Astrocyte of the hippocampus (primary cell): ENCODE measurements at regions not wholly inside any gene's neighbourhood (a gene's known extent, or its start where the extent isn't known, plus 50 kb on each side); places are given as distances from the start of the nearest gene placed in this dataset.
A peak's percentile ranks its signal among the peaks of the same experiment; 100 is the strongest.

ENCODE experiments used
- DNase-seq: peaks from one replicate; pipeline ENCODE4 v3.0.0; 2011; ENCODE audit warnings: low read depth, low spot score

DNA sequence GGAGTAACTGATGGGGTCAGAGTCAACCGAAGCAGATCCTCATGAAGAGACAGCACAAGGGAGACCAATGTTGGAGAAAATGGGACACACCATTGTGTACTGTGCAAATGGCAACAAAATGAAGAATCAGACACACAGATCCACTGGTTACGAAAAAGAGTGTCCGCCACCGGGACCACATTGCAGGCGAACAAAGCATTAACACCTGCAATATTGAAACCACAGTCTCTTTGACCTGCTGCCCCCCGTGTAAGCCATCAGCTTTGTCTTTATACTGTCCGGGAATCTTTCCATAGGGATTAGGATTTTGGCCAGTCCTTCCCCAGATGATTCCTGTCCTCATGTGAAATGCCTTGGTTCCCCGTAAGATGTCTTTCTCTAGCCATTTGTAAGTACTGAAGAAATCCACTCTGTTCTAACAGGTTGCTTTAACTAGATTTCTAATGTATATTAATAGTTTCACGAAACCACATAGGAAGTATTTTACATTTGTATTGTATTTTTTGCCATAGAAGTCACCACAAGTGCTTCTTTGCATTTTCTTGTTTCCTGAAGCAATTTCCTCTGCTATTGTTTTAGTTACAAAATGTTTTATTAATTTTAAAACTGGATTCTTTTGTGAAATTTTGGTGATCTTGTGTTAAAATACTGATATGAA, 140.8 kb upstream of the NFE2L3 start:
- no peak for DNase-seq

DNA sequence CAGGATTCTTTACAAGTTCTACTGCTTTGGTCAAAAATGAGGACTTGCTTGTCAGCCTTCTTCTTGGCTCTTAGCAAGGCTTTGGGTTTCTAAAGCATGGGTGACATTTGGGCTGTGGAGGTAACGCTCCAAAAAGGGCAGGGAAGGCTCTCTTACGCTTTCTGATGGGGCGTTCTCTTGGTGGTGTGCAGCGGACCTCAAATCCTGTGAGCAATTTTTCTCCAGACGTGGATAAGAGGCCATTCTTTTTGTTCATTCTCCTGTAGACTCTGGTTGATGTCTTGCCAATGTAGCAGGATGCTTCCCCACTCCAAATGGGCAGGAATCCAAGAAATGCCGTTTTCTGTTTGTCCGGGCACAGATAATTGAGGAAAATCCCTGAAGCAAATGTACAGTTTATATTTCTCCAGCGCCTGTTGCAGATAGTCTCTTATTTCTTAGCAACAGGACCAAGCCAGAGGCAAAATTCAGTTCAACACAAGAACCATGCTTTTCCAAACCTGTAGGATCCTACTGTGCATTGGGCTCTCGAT, 138.4 kb upstream of the NFE2L3 start:
- DNase-seq = peak; percentile 74

DNA sequence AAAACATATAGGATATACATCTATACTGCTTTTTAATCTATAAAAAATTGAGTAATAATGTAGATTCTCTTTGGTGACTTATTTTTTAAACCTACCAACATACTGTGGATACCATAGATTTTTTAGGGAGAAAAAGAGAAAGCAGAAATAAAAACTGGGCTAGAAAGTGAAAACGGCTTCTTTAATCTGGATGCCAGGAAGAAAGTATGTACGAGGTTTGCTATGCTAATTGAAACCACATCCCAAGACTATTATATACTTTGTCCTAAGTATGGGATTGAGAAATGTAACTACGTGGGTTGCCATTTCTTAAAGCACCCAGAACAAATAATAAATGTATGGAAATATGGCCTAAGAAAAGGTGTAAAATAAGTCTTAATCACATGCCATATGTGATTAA, 129.0 kb upstream of the NFE2L3 start:
- no peak for DNase-seq

DNA sequence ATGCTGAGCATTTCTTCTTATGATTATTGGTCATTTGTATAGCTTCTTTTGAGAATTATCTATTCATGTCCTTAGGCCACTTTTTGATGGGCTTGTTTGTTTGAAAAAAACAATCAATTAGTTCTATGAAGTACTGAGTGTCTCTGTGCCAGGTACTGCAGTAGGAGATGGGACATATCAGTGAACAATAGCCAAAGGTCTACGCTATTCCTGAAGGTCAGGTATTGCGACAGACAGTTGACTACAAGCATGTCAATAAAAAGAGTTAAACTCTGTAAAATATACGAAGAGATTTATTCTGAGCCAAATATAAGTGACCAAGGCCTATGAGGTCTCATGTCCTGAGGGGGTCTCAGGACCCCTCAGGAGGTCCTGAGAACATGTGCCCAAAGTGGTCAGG, 122.1 kb upstream of the NFE2L3 start:
- no peak for DNase-seq

DNA sequence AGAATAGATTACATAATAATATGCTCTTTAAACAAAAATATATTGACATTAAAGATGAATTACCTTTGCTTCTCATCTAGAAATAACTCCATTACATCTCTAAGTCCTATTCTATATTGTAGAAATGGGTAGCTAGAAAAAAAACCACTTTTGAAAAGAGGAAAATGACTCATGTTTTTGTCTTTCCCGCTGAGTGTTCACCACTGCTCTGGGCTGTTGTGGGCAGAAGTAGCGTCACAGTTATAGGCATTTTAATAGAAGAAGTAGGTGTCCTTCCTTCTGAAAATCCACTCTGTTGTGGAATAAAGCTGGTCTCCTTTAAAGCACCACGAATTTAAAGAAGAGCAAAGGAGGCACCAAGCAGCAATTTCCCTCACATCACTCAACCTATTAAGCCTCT, 117.6 kb upstream of the NFE2L3 start:
- DNase-seq = peak; percentile 11

DNA sequence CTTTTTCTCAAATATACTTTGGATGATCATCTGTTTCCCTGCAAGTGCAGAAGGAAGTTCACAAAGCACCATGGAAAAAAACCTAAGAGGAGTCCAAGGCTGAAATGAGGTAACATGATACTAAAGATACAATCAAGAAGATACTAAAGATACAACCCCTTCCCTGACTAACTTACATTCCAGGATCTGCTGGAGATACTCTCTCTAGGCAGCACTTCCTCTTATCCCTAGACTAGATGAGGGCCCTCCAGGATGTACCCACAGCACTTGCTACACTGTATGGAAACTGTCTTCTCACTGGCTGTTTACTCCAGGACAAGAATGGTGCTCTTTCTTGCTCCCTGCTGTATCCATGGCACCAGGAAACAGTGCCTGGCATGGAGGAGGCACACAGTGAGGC, 116.4 kb upstream of the NFE2L3 start:
- DNase-seq = no peak

DNA sequence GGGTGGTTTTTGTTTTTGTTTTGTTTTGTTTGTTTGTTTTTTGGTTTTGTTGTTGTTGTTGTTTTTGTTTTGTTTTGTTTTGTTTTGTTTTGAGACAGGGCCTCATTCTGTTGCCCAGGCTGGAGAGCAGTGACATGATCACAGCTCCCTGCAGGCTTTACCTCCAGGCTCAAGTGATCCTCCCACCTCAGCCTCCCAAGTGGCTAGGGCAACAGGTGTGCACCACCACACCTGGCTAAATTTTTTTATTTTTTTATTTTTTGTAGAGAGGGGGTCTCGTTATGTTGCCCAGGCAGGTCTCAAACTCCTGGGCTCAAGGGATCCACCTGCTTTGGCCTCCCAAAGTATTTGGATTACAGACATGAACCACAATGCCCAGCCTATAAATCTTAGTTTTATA, 115.9 kb upstream of the NFE2L3 start:
- no peak for DNase-seq

DNA sequence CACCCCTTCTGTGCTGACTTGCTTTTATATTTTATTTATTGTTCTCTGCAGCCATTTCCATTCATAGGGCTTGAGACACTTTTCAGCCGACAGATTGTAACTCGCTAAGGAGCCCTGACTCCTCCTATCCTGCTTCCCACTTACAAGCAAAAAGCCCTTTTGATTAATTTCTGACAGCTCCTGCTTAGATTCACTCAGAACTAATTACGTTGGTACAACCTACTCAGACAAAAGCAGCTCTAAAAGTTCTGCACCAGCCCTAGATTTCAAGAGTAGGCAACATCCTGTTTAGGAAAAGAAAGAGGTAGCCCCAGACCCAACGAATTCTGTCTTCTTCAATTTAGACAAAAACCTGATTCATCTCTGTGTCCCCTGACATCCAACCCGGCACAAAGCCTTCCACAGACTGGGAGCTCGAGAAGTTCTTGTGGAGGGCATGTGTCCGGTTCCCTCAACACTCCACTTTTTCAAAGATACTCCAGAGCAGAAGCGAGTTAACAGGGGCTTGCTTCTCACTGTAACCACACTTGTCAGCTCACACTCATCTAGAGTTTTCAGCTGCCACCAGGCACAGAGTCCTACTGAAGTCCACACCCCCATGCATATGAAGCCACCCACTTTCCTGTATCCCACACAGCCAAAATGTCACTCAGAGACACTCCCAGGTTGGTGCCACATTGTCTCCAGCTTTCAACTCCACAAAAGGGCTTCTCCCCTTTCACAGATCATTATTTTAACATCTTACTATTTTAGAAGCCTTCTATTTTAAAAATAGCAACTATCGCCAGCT, 113.6 kb upstream of the NFE2L3 start:
- DNase-seq = no peak

DNA sequence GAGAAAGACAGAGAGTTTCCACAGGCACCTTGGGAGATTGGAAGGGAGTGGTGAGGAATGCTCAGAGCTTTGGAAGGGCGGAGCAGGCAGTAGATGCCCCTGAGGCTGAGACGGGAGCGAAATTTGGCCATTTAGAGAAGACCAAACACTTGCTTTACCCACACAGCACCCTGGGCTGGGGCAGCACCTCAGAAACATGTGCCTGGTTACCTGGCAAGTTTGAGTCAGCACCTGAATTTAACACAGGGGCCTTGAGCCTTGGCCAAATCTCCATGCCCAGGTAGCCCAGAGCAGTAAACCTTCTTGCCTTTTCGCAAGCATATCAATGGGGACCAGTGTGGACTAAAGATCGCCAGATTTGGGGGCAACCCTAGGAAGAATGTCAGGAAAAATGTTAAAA, 111.9 kb upstream of the NFE2L3 start:
- DNase-seq = no peak

DNA sequence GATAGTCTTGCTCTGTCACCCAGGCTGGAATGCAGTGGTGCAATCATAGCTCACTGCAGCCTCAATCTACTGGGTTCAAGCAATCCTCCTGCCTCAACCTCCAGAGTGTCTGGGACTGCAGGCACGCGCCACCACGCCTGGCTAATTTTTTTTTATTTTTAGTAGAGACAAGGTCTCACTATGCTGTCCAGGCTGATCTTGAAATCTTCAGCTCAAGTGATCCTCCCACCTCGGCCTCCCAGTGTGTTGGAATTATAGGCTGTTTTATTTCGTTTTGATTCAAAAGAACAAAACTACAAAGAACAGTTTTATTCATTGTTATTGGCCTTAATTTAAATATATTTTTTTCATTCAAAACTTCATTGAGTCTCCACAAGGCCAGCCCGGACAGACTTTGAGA, 109.8 kb upstream of the NFE2L3 start:
- DNase-seq = no peak

DNA sequence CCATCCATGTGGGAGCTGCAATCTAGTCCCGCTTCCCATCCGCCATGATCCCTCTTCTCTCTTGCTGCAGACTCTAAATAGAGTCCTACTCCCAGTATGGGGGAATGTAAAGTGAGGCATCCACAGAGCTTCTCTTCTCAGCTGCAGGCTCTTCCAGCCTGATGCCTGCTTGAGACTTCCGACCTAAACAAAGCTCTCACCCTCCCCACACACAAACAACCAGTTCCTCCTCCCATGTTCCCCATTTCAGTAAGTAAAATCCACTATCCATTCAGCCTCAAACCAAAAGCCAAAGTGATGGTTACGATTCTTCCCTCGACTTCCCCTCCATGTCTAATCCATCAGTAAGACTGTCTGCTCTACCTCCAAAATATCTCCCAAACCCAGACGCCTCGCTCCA, 108.2 kb upstream of the NFE2L3 start:
- no peak for DNase-seq

DNA sequence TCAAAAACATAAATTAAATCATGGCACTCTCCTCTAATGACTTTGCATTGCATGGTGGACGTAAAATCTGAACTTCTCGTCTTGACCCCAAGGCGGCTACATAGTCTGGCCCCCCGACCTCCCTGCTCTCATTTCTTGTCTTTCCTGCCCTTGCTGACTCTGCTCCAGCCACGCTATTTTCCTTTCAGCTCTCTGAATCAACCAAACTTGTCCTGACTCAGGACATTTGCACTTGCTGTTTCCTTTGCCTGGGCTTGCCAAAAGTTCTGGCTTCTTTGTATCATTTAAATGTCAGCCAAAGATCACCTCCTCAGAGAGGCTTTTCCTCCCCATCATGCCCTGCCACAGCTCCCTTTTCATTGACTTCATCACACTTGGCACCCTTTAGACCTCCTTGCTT, 107.7 kb upstream of the NFE2L3 start:
- no peak for DNase-seq

DNA sequence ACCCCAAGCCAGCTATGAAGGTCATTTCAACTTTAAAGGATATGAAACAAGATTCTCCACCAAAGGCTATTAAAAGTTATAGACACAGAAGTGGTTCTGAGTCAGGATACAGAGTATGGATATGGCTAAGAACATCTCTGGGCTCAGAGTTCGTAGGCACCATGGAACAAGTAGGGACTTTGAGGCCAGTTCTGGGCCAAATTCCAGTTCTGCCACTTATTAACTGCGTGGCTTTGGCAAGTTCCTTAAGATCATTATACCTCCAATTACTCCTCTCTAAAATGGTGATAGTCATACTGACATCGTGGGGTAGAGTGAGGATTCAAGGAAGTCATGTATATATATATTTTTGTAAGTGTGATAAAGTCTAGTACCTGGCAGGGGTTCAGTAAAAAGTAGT, 105.8 kb upstream of the NFE2L3 start:
- DNase-seq = no peak

DNA sequence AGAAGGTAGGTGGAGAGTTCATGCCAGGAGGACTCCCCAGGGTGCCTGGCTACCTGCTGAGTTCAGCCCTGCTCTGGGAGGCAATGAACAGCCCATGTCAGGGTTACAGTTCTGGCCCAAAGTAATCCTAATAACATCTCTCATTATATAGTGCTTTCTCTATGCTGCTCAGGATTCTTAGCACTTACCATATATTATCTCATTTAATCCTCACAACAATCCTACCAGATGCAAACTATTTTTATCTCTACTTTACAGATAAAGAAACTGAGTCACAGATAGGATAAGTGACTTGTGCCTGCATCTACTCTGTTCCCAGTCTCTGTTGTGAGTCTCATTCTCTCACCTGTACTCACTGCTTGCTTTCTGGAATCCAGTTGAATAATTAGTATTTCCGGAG, 105.1 kb upstream of the NFE2L3 start:
- DNase-seq = no peak

DNA sequence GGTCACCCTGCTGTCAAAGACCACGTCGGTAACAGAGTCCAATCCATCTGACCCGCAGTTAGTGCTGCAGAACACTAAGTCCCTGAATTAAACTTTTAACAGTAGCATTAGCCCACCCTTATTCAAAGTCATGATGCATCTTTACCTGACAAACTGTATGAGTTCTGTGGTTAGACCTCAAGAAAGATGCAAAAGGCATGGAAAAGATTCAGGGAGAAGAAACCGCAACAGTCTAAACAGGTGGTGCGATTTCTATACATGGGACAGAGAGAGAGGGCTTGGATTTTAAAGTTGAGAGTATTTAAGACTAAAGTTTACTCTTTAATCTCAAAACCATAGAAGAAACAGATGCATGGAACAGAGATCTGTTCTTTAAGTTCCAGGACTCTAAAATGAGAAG, 103.3 kb upstream of the NFE2L3 start:
- DNase-seq = no peak

DNA sequence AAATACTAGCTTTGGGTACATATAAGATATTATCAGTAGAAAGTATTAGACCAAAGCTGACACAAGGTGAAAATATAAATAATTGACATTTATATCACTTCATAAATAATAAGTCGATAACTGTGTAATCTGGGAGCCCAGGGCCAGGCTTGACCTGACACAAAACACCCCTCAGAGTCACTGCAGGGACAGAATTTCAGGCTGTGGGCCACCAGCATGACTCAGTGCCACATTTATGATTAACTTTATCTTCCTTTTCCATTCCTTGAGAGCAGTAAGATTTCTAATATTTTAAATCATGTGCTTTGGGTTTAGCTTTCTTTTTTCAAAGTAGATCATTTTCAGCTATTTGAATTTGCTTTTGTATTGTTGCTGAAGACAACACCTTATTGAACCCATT, 102.9 kb upstream of the NFE2L3 start:
- DNase-seq = no peak

DNA sequence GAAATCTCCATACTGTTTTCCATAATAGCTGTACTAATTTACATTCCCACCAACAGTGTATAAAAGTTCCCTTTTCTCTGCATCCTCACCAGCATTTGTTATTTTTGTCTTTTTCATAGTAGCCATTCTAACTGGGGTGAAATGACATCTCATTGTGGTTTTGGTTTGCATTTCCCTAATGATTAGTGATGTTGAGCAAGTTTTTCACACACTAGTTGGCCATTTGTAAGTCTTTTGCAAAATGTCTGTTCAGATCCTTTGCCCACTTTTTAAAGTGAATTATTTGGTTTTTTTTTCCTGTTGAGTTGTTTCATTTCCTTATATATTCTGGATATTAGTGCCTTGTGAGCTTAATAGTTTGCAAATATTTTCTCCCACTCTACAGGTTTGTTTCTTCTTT, 101.0 kb upstream of the NFE2L3 start:
- DNase-seq = no peak

DNA sequence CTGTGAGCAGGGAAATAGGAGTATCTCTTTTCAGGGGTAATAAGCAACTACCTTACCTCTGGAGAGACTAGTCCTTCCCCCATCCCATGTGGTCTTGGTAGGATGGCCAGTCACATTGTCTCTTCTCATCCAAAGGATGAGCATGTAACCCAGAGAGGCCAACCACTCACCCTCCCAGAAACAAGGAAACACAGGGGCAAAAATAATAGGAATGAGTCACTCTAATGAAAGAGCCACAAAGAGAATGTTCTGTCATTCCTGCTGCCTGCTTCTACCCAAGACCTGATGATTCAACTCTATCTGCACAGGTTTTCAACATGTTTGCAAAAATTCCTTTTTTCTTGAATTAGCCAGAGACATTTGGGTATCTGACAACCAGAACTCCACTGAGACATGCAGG, 99.3 kb upstream of the NFE2L3 start:
- peak; percentile 23 for DNase-seq

DNA sequence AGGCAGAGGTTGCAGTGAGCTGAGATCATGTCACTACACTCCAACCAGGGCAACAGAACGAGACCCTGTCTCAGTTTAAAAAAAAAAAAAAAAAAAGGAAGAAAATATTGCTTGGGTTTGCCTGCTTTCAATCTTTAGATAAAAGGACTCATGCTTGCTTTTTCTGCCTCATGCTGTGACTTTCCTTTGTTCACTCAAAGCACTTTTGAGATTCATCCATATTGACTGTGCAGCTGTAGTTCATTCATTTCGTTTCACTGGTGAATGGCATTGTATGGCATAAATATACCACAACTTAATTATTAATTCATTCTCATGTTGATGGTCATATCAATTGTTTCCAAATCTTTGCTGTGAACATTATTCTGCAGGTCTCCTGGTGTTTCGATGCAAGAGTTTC, 97.6 kb upstream of the NFE2L3 start:
- no peak for DNase-seq

DNA sequence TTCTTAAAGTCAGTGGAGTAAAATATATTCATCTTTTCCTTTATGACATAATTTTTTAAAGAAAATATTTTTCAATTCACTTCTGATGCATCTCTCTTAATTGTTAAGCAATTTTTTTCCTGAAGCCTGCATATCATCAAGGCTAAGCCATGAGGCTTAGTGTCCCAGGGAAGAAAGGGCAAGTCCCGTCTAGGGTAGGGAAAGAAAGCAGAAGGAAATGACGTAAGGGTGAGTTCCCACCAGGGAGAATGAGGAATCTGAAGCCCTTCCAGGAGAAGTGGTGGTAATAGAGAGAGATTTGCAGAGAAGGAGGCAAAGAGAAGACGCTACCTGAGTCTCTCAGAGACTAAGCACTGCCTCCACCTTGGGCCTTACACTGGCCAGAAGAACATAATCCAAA, 96.8 kb upstream of the NFE2L3 start:
- no peak for DNase-seq

DNA sequence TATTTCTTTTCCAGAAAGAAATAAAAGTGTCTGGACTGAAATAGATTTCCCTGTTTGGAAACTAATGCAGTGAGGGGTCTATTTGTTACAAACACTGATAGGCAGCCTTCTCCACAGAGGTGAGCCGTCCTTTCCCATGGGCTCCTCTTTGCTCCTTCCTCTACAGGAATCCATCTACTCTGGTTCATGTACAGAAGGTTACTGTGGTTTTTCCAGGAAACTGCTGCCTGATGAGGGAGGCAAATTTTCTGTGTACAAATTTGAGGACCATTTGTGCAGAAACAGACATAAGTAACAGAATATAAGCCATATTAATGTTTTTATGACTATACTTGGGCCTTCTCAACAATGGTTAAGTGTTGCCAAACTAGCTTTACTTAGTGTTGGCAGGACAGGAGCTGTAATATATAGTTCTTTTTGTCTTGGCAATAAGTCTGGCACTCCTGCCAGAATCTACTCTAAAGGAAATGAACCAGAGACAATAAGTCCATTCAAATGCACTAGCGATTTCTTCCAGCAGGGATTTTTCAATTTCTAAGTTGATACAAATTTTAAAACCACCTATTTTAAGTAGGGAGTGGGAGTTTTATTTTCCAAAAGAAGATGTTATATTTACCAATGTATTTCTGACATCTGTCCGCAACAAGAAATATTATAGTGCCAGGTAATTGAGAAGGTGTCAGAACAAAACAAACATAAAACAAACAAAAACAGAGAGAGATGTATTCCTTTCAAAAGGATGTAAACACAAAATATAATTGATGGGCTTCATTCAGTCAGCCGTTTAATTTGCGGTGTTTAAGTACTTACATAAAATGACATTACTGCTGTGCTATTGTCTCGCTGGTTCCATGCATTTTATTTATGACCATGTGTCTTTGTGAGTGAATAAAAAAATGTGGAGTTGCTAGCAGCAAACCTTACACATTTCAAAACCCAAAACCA, 91.0 kb upstream of the NFE2L3 start:
- peak; percentile 11 for DNase-seq
